ENCODE measurements at regions not wholly inside any gene's neighbourhood (a gene's known extent, or its start where the extent isn't known, plus 50 kb on each side); places are given as distances from the start of the nearest gene placed in this dataset.

DNA sequence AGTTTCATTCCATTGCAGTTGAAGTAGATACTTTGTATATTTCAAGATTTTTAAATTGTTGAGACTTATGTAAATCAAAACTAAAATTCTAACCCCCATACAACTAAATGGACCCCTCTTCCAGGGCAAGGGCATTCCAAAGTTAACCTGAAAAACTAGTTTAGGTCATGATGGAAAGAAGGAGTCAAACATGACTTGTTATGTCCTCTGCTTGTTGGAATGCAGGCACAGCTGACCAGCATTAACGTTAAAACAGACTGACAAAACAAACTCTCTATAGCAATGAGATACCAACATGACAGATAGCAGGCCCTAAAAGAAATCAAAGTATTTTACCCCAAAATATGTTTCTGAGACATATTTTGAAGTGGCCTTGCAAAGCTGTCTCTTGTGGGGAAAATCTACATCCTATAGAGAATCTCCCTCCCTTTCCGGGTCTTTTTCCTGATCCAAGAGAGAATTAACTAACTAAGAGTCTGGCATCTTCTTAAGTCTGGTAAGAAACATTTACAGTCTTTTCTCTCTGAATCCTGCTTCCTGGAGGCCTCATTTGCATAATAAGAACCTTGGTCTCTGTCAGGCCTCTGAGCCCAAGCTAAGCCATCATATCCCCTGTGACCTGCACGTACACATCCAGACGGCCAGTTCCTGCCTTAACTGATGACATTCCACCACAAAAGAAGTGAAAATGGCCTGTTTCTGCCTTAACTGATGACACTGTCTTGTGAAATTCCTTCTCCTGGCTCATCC lies 124.3 kb upstream of the ATXN1 start:
- no peak for TF ChIP-seq POLR2A (IDR thresholded peaks at IDR 0.05)
- no peak for TF ChIP-seq CTCF (IDR thresholded peaks at IDR 0.05)
